ENCODE measurements at regions not wholly inside any gene's neighbourhood (a gene's known extent, or its start where the extent isn't known, plus 50 kb on each side); places are given as distances from the start of the nearest gene placed in this dataset.

DNA sequence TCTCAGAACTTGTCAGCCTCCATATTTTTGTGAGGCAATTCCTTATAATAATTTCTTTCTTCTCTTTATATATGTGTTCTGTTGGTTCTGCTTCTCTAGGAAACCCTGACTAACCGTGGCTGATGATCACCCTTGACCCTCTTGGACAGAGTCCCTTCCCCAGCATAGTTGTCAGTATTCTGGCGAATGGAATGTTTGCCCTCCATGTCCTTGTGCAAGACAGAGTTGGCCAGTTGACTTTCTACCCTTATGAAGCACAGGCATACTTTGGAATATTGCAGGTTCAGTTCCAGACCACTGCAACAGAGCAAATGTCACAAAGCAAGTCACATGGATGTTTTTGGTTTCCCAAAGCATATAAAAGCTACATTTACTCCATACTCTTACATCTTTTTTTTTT lies 297.7 kb upstream of the SHH start:
- no peak overlapping the region for H3K4me3 ChIP-seq
- ATAC-seq (no peak), DNase-seq (no peak)
- no peaks in the 10 kb centered on the region for H3K27me3 ChIP-seq
- no peak overlapping the region for H3K27ac ChIP-seq
- no peaks in the 10 kb centered on the region for H3K4me1 ChIP-seq
- H3K36me3 ChIP-seq, result no peaks in the 10 kb centered on the region
- intact Hi-C loops (cut with DNase I), result no loop called here
- H3K9me3 ChIP-seq, result no peaks in the 10 kb centered on the region
- TF ChIP-seq, protein P1, sequence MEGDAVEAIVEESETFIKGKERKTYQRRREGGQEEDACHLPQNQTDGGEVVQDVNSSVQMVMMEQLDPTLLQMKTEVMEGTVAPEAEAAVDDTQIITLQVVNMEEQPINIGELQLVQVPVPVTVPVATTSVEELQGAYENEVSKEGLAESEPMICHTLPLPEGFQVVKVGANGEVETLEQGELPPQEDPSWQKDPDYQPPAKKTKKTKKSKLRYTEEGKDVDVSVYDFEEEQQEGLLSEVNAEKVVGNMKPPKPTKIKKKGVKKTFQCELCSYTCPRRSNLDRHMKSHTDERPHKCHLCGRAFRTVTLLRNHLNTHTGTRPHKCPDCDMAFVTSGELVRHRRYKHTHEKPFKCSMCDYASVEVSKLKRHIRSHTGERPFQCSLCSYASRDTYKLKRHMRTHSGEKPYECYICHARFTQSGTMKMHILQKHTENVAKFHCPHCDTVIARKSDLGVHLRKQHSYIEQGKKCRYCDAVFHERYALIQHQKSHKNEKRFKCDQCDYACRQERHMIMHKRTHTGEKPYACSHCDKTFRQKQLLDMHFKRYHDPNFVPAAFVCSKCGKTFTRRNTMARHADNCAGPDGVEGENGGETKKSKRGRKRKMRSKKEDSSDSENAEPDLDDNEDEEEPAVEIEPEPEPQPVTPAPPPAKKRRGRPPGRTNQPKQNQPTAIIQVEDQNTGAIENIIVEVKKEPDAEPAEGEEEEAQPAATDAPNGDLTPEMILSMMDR (IDR thresholded peaks at IDR 0.05), result no peak

- intact Hi-C loops (cut with DNase I), result no loop called here
- no peaks in the 10 kb centered on the region for H3K27me3 ChIP-seq
Observed at GRCh38 chr7:156109076-156109475, 296.8 kb upstream of the SHH start.

DNA sequence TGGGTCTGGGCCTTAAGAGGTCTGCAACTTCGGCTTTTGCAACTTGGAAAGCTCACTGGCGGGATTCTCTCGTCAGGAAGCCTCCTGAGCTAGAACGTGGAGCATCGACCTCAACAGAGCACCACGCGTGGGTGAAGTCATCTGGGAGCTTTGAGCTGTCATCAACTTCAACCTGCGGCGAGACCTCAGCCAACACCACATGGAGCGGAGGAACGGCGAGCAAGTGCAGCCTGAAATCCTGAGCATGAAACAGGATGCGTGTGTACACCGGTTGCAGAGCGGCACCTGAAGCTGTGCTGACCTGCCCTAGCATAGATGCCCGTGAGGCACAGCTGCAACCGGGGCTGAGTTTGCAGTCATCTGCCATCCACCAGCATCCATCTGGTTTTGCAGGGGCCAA lies 295.7 kb upstream of the SHH start:
- Histone ChIP-seq H3K27me3 (no peaks in the 10 kb centered on the region), H3K4me1 (no peaks in the 10 kb centered on the region), H3K36me3 (no peaks in the 10 kb centered on the region), H3K27ac (no peak overlapping the region), H3K9me3 (no peaks in the 10 kb centered on the region), H3K4me3 (no peak overlapping the region)
- no peak for DNase-seq
- intact Hi-C loops (cut with DNase I), result no loop called here
- ATAC-seq, result no peak
- TF ChIP-seq, protein P1 (IDR thresholded peaks at IDR 0.05), result no peak

More at GRCh38 chr7:156109076-156109475, 296.8 kb upstream of the SHH start:
- H3K36me3 ChIP-seq, result no peaks in the 10 kb centered on the region
- ATAC-seq (no peak), DNase-seq (no peak)
- no peaks in the 10 kb centered on the region for H3K4me1 ChIP-seq
- no peak overlapping the region for H3K27ac ChIP-seq
- TF ChIP-seq, protein P1 (IDR thresholded peaks at IDR 0.05), result no peak
- H3K4me3 ChIP-seq, result no peak overlapping the region
- no peaks in the 10 kb centered on the region for H3K9me3 ChIP-seq

GRCh38 chr7:156106107-156106426 lies 293.8 kb upstream of the SHH start:
- intact Hi-C loops (cut with DNase I), result no loop called here
- ATAC-seq (peak; percentile 52), DNase-seq (no peak)
- Histone ChIP-seq H3K9me3 (no peaks in the 10 kb centered on the region), H3K4me3 (no peak overlapping the region), H3K4me1 (no peaks in the 10 kb centered on the region), H3K27ac (no peak overlapping the region), H3K27me3 (no peaks in the 10 kb centered on the region), H3K36me3 (no peaks in the 10 kb centered on the region)
- TF ChIP-seq, protein P1 (IDR thresholded peaks at IDR 0.05), result no peak

DNA sequence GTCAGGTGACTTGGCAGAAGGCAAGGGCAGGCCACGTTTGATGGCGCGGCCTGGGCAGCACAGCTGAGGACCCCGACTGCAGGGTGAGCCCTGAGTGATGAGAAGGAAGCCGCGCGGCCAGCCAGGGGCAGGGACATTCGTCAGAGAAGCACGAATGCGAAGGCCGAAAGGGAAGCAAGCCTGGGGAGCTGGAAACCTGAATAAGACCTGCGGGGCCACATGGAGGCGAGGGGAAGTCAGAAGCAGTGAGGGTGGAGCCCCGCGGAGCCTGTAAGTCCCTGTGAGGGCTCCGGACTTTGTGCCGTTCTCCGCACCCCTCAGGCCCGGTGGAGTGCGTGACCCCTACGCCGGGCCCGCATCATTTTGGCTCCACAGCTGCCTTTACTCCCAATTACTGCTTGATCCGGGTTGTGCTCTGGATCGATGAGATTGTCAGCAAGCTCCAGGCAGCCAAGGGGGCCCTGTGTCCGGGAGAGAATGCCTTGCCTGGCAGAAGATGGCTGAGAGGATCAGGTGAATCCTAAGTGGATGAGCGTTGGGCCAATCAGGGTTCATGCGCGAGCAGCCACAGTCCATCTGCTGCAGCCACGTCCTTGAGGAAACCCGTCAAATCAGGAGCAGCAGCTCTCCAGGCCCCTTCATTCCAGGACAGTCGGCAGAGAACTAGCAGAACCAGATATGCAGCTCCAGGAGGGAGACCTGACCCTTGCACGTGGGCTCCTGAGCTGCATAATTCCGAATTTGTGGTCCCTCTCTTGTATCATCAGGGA lies 293.3 kb upstream of the SHH start:
- H3K4me1 ChIP-seq, result no peaks in the 10 kb centered on the region
- TF ChIP-seq, protein P1 (IDR thresholded peaks at IDR 0.05), result no peak
- no peaks in the 10 kb centered on the region for H3K9me3 ChIP-seq
- DNase-seq, result peak in 2 of 4 donors; percentile 13 to 67
- H3K4me3 ChIP-seq, result no peak overlapping the region
- H3K36me3 ChIP-seq, result no peaks in the 10 kb centered on the region
- H3K27me3 ChIP-seq, result no peaks in the 10 kb centered on the region
- intact Hi-C loops (cut with DNase I), result no loop called here
- H3K27ac ChIP-seq, result no peak overlapping the region
- ATAC-seq, result peak; percentile 15

Measured in left lung (tissue), 4 donors.